ENCODE measurements at regions not wholly inside any gene's neighbourhood (a gene's known extent, or its start where the extent isn't known, plus 50 kb on each side); places are given as distances from the start of the nearest gene placed in this dataset.

DNA sequence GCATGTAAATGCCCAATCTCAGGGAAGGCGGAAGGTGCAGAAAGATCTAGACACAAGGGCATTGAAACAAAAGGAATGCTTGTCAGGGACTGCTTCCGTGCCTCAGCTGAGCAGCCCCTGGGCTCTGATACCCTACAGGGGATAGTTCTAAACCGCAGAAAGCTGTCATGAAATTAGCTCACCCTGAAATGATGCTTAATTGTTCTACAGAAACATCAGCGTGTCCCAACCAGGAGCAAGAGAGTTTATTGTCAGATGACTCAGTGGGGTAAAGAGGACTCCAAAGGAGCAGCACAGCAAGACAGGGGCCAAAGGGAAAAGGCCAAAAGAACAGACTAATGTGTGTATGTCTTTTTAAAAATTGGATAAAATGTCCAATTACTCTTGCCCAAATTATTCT is 258.4 kb upstream of the JARID2 start:
- no peaks in the 10 kb centered on the region for H3K4me1 ChIP-seq (ENCODE audit: control insufficient read depth, insufficient read depth, low read length)
- Mint-ChIP-seq H3K27me3 (ENCODE audit: low read depth in 2 of 2) (peaks cover 7 to 8% of the 10 kb centered on the region in 2 donors), H3K9me3 (no peaks in the 10 kb centered on the region), H3K4me1 (no peaks in the 10 kb centered on the region), H3K4me3 (no peak overlapping the region), H3K36me3 (no peaks in the 10 kb centered on the region), H3K27ac (no peak overlapping the region)
- no peaks in the 10 kb centered on the region for H3K27me3 ChIP-seq (ENCODE audit: control insufficient read depth, insufficient read depth, low read length)
- DNase-seq (no peak), ATAC-seq (no peak)
- no peak overlapping the region for H3K4me3 ChIP-seq (ENCODE audit: low read length)
- H3K9me3 ChIP-seq (ENCODE audit: control insufficient read depth, insufficient read depth, low read length), result no peaks in the 10 kb centered on the region
- TF ChIP-seq, protein P1, sequence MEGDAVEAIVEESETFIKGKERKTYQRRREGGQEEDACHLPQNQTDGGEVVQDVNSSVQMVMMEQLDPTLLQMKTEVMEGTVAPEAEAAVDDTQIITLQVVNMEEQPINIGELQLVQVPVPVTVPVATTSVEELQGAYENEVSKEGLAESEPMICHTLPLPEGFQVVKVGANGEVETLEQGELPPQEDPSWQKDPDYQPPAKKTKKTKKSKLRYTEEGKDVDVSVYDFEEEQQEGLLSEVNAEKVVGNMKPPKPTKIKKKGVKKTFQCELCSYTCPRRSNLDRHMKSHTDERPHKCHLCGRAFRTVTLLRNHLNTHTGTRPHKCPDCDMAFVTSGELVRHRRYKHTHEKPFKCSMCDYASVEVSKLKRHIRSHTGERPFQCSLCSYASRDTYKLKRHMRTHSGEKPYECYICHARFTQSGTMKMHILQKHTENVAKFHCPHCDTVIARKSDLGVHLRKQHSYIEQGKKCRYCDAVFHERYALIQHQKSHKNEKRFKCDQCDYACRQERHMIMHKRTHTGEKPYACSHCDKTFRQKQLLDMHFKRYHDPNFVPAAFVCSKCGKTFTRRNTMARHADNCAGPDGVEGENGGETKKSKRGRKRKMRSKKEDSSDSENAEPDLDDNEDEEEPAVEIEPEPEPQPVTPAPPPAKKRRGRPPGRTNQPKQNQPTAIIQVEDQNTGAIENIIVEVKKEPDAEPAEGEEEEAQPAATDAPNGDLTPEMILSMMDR (IDR thresholded peaks at IDR 0.05), result no peak
- WGBS (ENCODE audit: insufficient coverage), result 93% methylated on average over 4 of the region's 4 CpGs
- H3K27ac ChIP-seq (ENCODE audit: low read length), result no peak overlapping the region
- H3K36me3 ChIP-seq (ENCODE audit: control insufficient read depth, insufficient read depth, low read length), result no peaks in the 10 kb centered on the region
- intact Hi-C loops (cut with micrococcal nuclease), result no loop called here

DNA sequence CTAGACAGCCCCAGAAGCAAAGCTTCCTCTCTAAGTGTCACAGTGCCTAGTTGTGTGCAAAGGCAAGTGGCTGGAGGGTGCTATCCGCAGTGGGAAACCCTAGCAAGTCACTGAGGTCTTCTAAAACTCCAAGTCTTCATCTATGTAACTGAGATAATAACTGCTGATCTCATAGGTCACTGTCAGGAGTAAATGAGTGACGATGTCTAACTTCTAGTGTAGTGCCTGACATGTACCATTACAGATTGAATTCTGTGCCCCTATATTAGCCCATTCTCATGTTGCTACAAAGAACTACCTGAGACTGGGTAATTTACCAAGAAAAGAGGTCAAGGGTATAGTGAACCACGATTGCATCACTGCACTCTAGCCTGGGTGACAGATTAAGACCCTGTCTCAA is 253.5 kb upstream of the JARID2 start:
- Histone ChIP-seq H3K9me3 (ENCODE audit: control insufficient read depth, insufficient read depth, low read length) (no peaks in the 10 kb centered on the region), H3K27me3 (ENCODE audit: control insufficient read depth, insufficient read depth, low read length) (no peaks in the 10 kb centered on the region), H3K36me3 (ENCODE audit: control insufficient read depth, insufficient read depth, low read length) (no peaks in the 10 kb centered on the region), H3K4me3 (ENCODE audit: low read length) (no peak overlapping the region), H3K27ac (ENCODE audit: low read length) (no peak overlapping the region), H3K4me1 (ENCODE audit: control insufficient read depth, insufficient read depth, low read length) (no peaks in the 10 kb centered on the region)
- Mint-ChIP-seq H3K27me3 (ENCODE audit: low read depth in 2 of 2) (no peaks in the 10 kb centered on the region), H3K4me1 (no peaks in the 10 kb centered on the region), H3K9me3 (no peaks in the 10 kb centered on the region), H3K36me3 (no peaks in the 10 kb centered on the region), H3K4me3 (no peak overlapping the region), H3K27ac (no peak overlapping the region)
- 89% methylated on average over 3 of the region's 3 CpGs for WGBS (ENCODE audit: insufficient coverage)
- intact Hi-C loops (cut with micrococcal nuclease), result no loop called here
- no peak for DNase-seq
- ATAC-seq, result no peak
- TF ChIP-seq, protein P1 (IDR thresholded peaks at IDR 0.05), result no peak

DNA sequence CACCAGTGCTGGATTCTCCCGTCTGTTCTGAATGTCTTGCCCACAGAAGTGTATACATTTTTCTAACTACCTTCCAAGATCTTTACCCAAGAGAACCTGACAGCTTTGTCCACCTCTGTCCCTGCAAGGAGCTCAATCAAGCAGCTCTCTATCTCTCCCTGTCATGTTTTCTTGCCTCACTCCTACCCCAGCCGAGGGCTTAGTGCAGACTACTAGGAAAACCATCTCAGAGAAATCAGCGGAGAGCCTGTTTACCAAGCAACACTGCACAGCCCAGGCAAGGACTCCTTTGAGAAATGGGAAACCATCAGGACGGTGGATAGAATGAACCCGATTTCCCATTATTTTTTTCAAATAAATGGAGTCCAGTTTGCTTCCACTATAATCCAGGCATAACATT is 250.7 kb upstream of the JARID2 start:
- H3K27me3 Mint-ChIP-seq (ENCODE audit: low read depth in 2 of 2), result no peaks in the 10 kb centered on the region
- Histone ChIP-seq H3K36me3 (ENCODE audit: control insufficient read depth, insufficient read depth, low read length) (no peaks in the 10 kb centered on the region), H3K9me3 (ENCODE audit: control insufficient read depth, insufficient read depth, low read length) (no peaks in the 10 kb centered on the region), H3K27ac (ENCODE audit: low read length) (no peak overlapping the region), H3K4me1 (ENCODE audit: control insufficient read depth, insufficient read depth, low read length) (no peaks in the 10 kb centered on the region), H3K27me3 (ENCODE audit: control insufficient read depth, insufficient read depth, low read length) (no peaks in the 10 kb centered on the region), H3K4me3 (ENCODE audit: low read length) (no peak overlapping the region)
- ATAC-seq, result no peak
- H3K36me3 Mint-ChIP-seq, result no peaks in the 10 kb centered on the region
- H3K9me3 Mint-ChIP-seq, result no peaks in the 10 kb centered on the region
- TF ChIP-seq, protein P1 (IDR thresholded peaks at IDR 0.05), result no peak
- intact Hi-C loops (cut with micrococcal nuclease), result no loop called here
- DNase-seq, result no peak
- WGBS (ENCODE audit: insufficient coverage), result 93% methylated on average over 5 of the region's 5 CpGs
- H3K4me1 Mint-ChIP-seq, result no peaks in the 10 kb centered on the region
- no peak overlapping the region for H3K4me3 Mint-ChIP-seq
- no peak overlapping the region for H3K27ac Mint-ChIP-seq

DNA sequence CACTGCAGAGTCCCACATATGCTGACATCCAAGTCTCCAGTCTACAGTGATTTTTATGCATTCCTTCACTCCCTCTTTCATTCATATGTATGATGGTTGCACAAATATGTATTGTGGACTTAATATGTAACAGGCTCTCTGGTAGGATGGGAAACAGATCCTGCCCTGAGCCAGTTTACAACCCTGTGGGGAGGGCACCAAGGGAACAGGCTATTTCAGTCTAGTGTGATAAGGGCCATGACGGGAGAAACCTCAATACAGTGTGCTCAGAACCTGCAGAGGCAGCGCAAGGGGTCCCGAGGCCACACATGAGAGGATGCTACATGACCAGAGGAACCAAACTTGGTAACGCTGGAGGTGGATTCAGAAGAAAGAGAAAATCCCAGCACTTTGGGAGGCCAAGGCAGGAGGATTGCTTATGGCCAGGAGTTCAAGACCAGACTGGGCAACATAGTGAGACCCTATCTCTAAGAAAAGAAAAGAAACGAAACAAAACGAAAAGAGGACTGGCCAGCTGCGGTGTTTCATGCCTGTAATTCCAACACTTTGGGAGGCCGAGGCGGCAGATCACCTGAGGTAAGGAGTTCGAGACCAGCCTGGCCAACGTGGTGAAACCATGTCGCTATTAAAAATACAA is 249.8 kb upstream of the JARID2 start:
- Mint-ChIP-seq H3K36me3 (no peaks in the 10 kb centered on the region), H3K4me3 (no peak overlapping the region), H3K9me3 (no peaks in the 10 kb centered on the region), H3K4me1 (no peaks in the 10 kb centered on the region), H3K27ac (no peak overlapping the region), H3K27me3 (ENCODE audit: low read depth in 2 of 2) (no peaks in the 10 kb centered on the region)
- TF ChIP-seq, protein P1 (IDR thresholded peaks at IDR 0.05), result no peak
- 93% methylated on average over 12 of the region's 12 CpGs for WGBS (ENCODE audit: insufficient coverage)
- Histone ChIP-seq H3K9me3 (ENCODE audit: control insufficient read depth, insufficient read depth, low read length) (no peaks in the 10 kb centered on the region), H3K4me1 (ENCODE audit: control insufficient read depth, insufficient read depth, low read length) (no peaks in the 10 kb centered on the region), H3K4me3 (ENCODE audit: low read length) (no peak overlapping the region), H3K27ac (ENCODE audit: low read length) (no peak overlapping the region), H3K36me3 (ENCODE audit: control insufficient read depth, insufficient read depth, low read length) (no peaks in the 10 kb centered on the region), H3K27me3 (ENCODE audit: control insufficient read depth, insufficient read depth, low read length) (no peaks in the 10 kb centered on the region)
- no peak for DNase-seq
- no peak for ATAC-seq
- intact Hi-C loops (cut with micrococcal nuclease), result no loop called here
